Vagina (tissue), 2 donors: ENCODE measurements at regions not wholly inside any gene's neighbourhood (a gene's known extent, or its start where the extent isn't known, plus 50 kb on each side); places are given as distances from the start of the nearest gene placed in this dataset.

Experiments used
- DNase-seq, 2 donors: peaks; one replicate each; pipeline ENCODE4 v3.0.0-alpha.2; 2017; ENCODE audit errors: extremely low spot score in 2 of 2
- H3K27ac ChIP-seq: fragments of 200-600 bp; sonication (generic); one replicate; pipeline ENCODE4 v1.5.1; 2019
- H3K27me3 ChIP-seq: fragments of 200-600 bp; sonication (generic); one replicate; pipeline ENCODE4 v1.5.1; 2019
- H3K36me3 ChIP-seq, 2 donors: fragments of 200-600 bp; sonication (generic); one replicate each; pipeline ENCODE4 v1.5.1; 2017 to 2019
- H3K4me1 ChIP-seq: fragments of 200-600 bp; sonication (generic); one replicate; pipeline ENCODE4 v1.5.1; 2019
- H3K4me3 ChIP-seq, 2 donors: fragments of 200-600 bp; sonication (generic); 1 replicate in 1 of 2; 2 replicates in 1 of 2; pipeline ENCODE4 v1.5.1; 2016 to 2019
- H3K9me3 ChIP-seq: fragments of 200-600 bp; sonication (generic); one replicate; pipeline ENCODE4 v1.5.1; 2019
- POLR2A ChIP-seq, 2 donors: fragments of 450-650 bp; IDR thresholded peaks; one replicate each; pipeline ENCODE4 v1.6.1; 2017; ENCODE audit warnings: antibody characterized with exemption in 2 of 2, mild to moderate bottlenecking in 2 of 2, moderate library complexity in 2 of 2
- POLR2AphosphoS5 ChIP-seq, 2 donors: sonication (generic); formaldehyde crosslinking; IDR thresholded peaks; one replicate each; pipeline ENCODE4 v1.9.0; 2017; ENCODE audit warnings: antibody characterized with exemption in 2 of 2, mild to moderate bottlenecking in 2 of 2, low read depth in 1 of 2; ENCODE audit not compliant: insufficient read depth in 1 of 2
- intact Hi-C: fragments of 100-400 bp; cut with DNase I; formaldehyde crosslinking; loops from one replicate; pipeline ENCODE4 v1.15.1; 2023
- TF ChIP-seq, protein P1 (sequence below), 3 experiments: fragments of 450-650 bp in 2 of 3; fragments of 200-600 bp in 1 of 3; sonication (generic) in 1 of 3; IDR thresholded peaks; one replicate each; pipeline ENCODE4 v1.5.1; 2017 to 2019; ENCODE audit warnings: antibody characterized with exemption in 3 of 3, mild to moderate bottlenecking in 2 of 3, moderate library complexity in 2 of 3

DNA sequence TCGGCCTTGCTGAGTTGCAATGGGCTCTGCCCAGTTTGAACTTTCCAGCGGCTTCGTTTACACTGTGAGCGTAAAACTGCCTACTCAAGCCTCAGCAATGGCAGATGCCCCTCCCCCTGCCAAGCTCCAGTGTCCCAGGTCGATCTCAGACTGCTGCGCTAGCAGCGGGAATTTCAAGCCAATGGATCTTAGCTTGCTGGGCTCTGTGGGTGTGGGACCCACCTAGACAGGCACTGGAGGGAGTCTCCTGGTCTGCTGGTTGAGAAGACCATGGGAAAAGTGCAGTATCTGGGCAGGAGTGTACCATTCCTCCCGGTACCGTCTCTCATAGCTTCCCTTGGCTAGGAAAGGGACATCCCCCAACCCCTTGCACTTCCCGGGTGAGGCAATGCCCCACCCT, 88.2 kb downstream of the KLHL28 start:
- Histone ChIP-seq H3K36me3 (no peaks in the 10 kb centered on the region), H3K27ac (no peak overlapping the region), H3K4me1 (no peaks in the 10 kb centered on the region), H3K9me3 (no peaks in the 10 kb centered on the region), H3K27me3 (no peaks in the 10 kb centered on the region), H3K4me3 (no peak overlapping the region)
- intact Hi-C loops = no loop called here
- DNase-seq = no peak
- TF ChIP-seq, protein P1, sequence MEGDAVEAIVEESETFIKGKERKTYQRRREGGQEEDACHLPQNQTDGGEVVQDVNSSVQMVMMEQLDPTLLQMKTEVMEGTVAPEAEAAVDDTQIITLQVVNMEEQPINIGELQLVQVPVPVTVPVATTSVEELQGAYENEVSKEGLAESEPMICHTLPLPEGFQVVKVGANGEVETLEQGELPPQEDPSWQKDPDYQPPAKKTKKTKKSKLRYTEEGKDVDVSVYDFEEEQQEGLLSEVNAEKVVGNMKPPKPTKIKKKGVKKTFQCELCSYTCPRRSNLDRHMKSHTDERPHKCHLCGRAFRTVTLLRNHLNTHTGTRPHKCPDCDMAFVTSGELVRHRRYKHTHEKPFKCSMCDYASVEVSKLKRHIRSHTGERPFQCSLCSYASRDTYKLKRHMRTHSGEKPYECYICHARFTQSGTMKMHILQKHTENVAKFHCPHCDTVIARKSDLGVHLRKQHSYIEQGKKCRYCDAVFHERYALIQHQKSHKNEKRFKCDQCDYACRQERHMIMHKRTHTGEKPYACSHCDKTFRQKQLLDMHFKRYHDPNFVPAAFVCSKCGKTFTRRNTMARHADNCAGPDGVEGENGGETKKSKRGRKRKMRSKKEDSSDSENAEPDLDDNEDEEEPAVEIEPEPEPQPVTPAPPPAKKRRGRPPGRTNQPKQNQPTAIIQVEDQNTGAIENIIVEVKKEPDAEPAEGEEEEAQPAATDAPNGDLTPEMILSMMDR (IDR thresholded peaks at IDR 0.05) = no peak
- no peak for TF ChIP-seq POLR2A (IDR thresholded peaks at IDR 0.05)
- TF ChIP-seq POLR2AphosphoS5 (IDR thresholded peaks at IDR 0.05; ENCODE audit: insufficient read depth in 1 of 2, low read depth in 1 of 2) = no peak

DNA sequence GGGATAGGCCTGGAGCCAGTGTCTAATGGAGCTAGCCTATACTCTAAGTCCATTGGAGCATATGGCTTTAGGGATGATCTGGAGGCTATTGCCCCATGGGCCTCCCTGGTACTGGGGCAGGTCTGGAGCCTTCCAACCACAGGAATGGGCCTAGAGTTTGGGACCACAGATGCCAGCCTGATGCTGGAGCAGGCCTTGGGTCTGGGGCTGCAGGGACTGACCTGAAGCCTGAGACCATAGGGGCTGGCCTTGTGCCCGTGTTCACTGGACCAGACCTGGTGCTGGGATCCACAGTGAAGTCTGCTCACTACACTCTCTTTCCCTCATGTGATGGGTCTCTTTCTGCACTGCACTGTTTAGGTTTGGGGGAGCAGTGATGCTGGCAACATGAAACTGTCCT, 95.0 kb downstream of the KLHL28 start:
- TF ChIP-seq POLR2A (IDR thresholded peaks at IDR 0.05) (no peak), POLR2AphosphoS5 (IDR thresholded peaks at IDR 0.05; ENCODE audit: insufficient read depth in 1 of 2, low read depth in 1 of 2) (no peak)
- TF ChIP-seq, protein P1 (IDR thresholded peaks at IDR 0.05) = no peak
- Histone ChIP-seq H3K4me1 (no peaks in the 10 kb centered on the region), H3K36me3 (no peaks in the 10 kb centered on the region), H3K9me3 (no peaks in the 10 kb centered on the region), H3K4me3 (no peak overlapping the region), H3K27me3 (no peaks in the 10 kb centered on the region), H3K27ac (no peak overlapping the region)
- intact Hi-C loops = loop anchor here (5.0 kb wide), 1 partner anchor 1869 kb away; no protein-coding TSS in a partner anchor
- no peak for DNase-seq

DNA sequence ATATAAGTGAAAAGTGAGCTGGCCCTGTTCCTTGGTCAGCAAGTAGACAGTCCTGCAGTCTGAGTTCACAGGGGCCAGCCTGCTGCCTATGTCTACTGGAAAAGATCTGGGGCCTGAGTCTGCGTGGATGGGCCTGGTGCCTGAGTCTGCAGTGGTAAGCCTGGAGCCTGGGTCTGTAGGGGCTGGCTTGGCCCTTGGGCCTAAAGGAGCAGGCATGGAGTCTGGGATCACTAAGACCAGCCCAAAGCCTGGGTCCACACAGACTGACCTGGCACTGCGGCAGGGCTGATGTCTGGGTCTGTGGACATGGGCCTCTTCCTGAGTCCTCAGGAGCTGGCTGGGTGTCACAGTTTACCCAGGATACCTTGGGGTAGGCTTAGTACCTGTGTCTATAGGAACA, 95.4 kb downstream of the KLHL28 start:
- intact Hi-C loops = loop anchor here (5.0 kb wide), 1 partner anchor 1869 kb away; no protein-coding TSS in a partner anchor
- Histone ChIP-seq H3K4me3 (no peak overlapping the region), H3K27ac (no peak overlapping the region), H3K9me3 (no peaks in the 10 kb centered on the region), H3K36me3 (no peaks in the 10 kb centered on the region), H3K4me1 (no peaks in the 10 kb centered on the region), H3K27me3 (no peaks in the 10 kb centered on the region)
- DNase-seq = no peak
- TF ChIP-seq POLR2AphosphoS5 (IDR thresholded peaks at IDR 0.05; ENCODE audit: insufficient read depth in 1 of 2, low read depth in 1 of 2) (no peak), POLR2A (IDR thresholded peaks at IDR 0.05) (no peak)
- TF ChIP-seq, protein P1 (IDR thresholded peaks at IDR 0.05) = no peak

DNA sequence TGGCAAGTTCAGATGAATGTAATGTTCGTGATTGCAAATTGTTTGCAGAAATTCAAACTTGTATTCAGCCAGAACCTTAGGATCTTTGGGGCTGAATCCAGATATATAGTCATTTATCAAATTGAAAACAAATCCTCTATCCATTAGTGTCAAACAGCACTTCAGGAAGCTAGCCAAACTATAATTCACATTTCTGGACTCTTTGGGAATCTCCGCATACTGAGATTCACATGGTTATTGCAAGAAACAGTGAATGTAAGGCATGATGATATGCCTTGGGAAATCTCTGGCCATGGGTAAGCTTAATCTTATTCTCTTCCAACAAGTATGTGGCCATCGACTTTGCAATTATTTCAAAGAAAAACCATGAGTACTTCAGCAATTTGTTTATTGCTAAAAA, 98.5 kb downstream of the KLHL28 start:
- intact Hi-C loops = no loop called here

DNA sequence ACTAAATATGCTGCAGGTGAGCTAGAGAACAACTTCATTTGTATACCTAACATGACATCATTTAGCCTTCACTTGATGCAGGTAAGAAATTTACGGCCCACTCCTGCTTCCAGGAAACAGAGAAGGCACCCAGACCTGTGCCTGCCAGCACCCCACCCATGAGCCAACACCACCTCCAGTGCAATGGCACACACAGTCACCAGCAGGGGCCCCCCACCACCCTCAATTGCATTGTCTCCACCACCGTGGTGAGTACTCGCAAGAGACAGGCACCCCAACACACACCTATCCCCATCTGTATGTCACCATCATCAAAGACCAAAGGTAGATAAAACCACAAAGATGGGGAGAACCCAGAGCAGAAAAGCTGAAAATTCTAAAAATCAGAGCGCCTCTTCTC, 107.6 kb downstream of the KLHL28 start:
- Histone ChIP-seq H3K4me3 (no peak overlapping the region), H3K27ac (no peak overlapping the region), H3K27me3 (no peaks in the 10 kb centered on the region), H3K4me1 (no peaks in the 10 kb centered on the region), H3K36me3 (no peaks in the 10 kb centered on the region), H3K9me3 (no peaks in the 10 kb centered on the region)
- TF ChIP-seq POLR2A (IDR thresholded peaks at IDR 0.05) (no peak), POLR2AphosphoS5 (IDR thresholded peaks at IDR 0.05; ENCODE audit: insufficient read depth in 1 of 2, low read depth in 1 of 2) (no peak)
- TF ChIP-seq, protein P1 (IDR thresholded peaks at IDR 0.05) = no peak
- DNase-seq = no peak
- intact Hi-C loops = no loop called here

More for the DNA sequence above, 98.5 kb downstream of the KLHL28 start:
- H3K4me3 ChIP-seq = no peak overlapping the region
- no peak for DNase-seq
- TF ChIP-seq POLR2A (IDR thresholded peaks at IDR 0.05) = no peak
- TF ChIP-seq, protein P1 (IDR thresholded peaks at IDR 0.05) = no peak
- TF ChIP-seq POLR2AphosphoS5 (IDR thresholded peaks at IDR 0.05; ENCODE audit: insufficient read depth in 1 of 2, low read depth in 1 of 2) = no peak
- H3K27ac ChIP-seq = no peak overlapping the region
- H3K36me3 ChIP-seq = no peaks in the 10 kb centered on the region
- no peaks in the 10 kb centered on the region for H3K9me3 ChIP-seq
- no peaks in the 10 kb centered on the region for H3K4me1 ChIP-seq
- no peaks in the 10 kb centered on the region for H3K27me3 ChIP-seq
